ENCODE measurements at regions not wholly inside any gene's neighbourhood (a gene's known extent, or its start where the extent isn't known, plus 50 kb on each side); places are given as distances from the start of the nearest gene placed in this dataset.

DNA sequence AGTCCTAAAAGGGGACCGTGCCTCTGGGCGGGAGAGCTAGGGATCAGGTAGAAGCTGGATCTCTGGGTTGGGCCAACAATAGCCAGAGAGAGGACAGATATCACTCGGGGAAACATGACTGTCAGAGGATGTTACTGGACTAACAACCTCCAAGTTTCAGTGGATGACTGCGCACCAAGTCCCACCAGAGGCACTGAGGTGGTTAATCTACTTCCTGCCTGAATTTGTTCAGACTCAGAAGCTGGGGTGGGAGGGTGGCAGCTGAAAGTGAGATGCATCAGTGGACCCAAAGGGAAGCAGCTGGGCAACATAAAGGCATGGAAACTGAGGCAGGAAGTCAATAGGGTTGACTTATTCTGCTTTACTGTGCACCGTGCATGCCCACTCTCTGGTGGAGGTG, 130.1 kb upstream of the SLC44A1 start:
- no peak for DNase-seq (ENCODE audit: low read depth)
- TF ChIP-seq, protein P1, sequence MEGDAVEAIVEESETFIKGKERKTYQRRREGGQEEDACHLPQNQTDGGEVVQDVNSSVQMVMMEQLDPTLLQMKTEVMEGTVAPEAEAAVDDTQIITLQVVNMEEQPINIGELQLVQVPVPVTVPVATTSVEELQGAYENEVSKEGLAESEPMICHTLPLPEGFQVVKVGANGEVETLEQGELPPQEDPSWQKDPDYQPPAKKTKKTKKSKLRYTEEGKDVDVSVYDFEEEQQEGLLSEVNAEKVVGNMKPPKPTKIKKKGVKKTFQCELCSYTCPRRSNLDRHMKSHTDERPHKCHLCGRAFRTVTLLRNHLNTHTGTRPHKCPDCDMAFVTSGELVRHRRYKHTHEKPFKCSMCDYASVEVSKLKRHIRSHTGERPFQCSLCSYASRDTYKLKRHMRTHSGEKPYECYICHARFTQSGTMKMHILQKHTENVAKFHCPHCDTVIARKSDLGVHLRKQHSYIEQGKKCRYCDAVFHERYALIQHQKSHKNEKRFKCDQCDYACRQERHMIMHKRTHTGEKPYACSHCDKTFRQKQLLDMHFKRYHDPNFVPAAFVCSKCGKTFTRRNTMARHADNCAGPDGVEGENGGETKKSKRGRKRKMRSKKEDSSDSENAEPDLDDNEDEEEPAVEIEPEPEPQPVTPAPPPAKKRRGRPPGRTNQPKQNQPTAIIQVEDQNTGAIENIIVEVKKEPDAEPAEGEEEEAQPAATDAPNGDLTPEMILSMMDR (IDR thresholded peaks at IDR 0.05; ENCODE audit: low read length, missing control alignments), result no peak
- H3K4me3 ChIP-seq (replicated peaks; ENCODE audit: low read depth, low read length), result no peak overlapping the region

DNA sequence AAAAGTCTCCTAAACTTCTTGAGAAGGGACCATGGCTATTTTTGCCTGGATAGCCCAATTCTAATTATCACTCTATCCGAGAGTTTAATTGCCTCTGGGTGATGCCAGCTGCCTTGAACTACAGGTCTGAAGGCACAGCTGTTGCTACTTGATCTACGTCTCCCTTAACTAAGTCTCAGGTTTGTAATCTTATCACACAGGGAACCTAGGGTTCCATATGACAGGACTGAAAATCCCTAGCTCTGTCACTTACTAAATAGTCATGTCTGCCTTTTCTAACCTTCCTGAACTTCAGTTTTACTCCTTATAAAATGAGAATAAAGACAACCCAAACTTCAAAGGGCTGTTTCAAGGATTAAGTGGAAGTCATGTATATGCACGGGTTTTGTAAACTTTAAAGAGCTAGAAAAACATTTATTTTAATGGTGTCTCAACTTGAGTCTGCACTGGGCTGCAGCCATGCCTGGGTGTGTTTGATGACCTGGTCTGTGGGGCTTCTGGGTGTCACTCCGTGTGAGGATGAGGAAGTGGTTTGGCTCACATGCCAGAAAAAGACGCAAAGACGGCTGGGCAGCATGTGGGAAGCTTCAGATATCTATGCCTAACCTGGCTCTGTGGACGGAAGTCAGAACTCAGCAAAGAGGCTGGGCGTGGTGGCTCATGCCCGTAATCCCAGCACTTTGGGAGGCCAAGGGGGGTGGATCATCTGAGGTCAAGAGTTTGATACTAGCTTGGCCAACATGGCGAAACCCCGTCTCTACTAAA, 129.3 kb upstream of the SLC44A1 start:
- DNase-seq (ENCODE audit: low read depth), result peak; percentile 57
- H3K4me3 ChIP-seq (replicated peaks; ENCODE audit: low read depth, low read length), result no peak overlapping the region
- TF ChIP-seq, protein P1 (IDR thresholded peaks at IDR 0.05; ENCODE audit: low read length, missing control alignments), result no peak

DNA sequence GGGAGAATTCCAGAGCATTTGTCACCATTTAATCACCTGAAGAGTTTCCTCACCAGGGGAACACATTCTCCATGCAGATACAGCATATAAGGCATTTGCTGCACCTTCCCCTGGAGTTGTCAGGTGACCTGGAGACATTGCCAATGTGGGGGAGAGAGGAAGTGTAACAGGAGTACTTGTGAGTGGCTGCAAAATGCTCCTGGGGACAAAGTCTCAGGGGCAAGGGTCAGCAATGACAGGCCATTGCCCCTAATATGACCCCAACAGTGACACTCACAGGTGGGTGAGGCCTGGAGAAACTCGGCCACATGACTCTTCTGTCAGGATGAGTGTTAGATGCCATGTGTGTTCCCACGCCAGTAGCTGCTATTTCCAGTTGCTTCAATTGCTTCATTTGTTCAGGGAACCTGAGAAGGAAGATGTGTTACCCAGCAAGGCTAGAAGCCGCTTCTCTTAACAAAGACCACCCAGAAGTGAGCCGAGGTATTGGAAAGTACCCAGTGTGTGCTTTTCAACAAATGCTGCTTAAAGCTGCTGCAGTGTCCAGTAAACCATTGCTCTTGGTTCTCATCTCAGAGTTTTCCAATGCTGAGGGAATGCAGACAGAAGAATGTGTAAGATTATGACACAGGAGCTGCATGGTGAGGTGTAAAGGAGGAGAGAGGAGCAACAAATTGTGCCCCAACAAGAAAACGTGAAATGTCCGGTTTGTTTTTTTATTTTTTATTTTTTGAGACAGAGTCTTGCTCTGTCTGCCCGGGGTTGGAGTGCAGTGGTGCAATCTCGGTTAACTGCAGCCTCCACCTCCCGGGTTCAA, 128.2 kb upstream of the SLC44A1 start:
- TF ChIP-seq, protein P1 (IDR thresholded peaks at IDR 0.05; ENCODE audit: low read length, missing control alignments), result no peak
- H3K4me3 ChIP-seq (replicated peaks; ENCODE audit: low read depth, low read length), result no peak overlapping the region
- no peak for DNase-seq (ENCODE audit: low read depth)

DNA sequence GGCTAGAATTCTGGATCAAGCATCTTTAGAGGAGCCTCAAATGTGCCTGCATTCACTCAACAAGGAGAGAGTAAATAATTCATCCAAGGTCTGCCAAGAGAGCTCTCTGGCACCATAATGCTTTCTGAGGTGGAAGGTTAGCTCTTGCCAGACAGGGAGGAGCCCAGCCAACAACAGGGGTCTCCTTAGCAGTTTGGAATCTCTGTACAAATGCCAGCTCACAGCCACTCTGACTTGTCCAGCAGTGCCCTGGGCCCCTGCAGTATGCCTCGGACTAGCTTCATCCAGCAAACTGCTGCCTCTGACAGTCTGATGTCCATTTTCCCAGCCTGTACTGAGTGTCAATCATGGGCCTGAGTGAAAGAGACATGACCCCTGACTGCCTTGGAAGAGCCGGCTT, 127.2 kb upstream of the SLC44A1 start:
- H3K4me3 ChIP-seq (replicated peaks; ENCODE audit: low read depth, low read length), result no peak overlapping the region
- TF ChIP-seq, protein P1 (IDR thresholded peaks at IDR 0.05; ENCODE audit: low read length, missing control alignments), result no peak
- no peak for DNase-seq (ENCODE audit: low read depth)

DNA sequence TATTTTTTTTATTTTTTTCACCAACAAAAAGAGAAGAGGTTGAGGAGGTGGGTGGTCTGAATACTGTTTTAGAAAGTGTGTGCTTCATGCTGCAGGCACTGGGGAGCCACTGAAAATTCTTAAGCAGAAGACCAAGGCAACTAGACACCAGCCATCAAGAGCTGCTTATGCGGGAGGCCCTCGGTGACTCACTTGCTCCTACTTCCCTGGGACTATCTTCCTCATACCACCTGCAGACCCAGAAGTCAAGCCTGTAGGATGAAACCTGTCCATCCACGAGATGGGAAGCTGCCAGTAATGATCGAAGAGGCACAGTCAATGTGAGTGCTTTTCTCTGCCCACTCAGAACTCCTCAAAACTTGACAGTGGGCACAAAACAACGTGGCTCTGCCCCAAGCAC, 125.8 kb upstream of the SLC44A1 start:
- H3K4me3 ChIP-seq (replicated peaks; ENCODE audit: low read depth, low read length), result no peak overlapping the region
- DNase-seq (ENCODE audit: low read depth), result no peak
- TF ChIP-seq, protein P1 (IDR thresholded peaks at IDR 0.05; ENCODE audit: low read length, missing control alignments), result no peak

DNA sequence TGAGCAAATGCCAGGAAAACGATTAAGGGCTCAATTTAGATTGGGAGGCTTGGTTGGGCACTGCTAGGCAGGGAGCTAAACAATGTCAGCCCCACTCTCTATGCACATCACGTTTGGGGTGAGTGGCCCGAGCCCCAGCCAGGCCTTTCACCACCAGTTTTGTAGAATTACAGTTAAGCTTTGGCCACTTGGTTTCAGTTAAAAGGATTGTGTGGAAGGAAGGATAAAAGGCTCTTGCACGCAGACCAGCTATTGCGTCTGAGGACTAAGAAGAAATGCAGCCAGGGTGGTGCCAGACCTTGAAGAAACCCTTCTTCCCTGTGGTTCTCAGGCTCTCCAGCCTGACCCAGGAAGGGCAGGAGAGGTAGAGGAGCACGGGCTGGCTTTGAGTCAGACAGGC, 125.3 kb upstream of the SLC44A1 start:
- no peak for DNase-seq (ENCODE audit: low read depth)
- H3K4me3 ChIP-seq (replicated peaks; ENCODE audit: low read depth, low read length), result no peak overlapping the region
- TF ChIP-seq, protein P1 (IDR thresholded peaks at IDR 0.05; ENCODE audit: low read length, missing control alignments), result no peak
